Sigmoid colon (tissue), 4 donors: ENCODE measurements at regions not wholly inside any gene's neighbourhood (a gene's known extent, or its start where the extent isn't known, plus 50 kb on each side); places are given as distances from the start of the nearest gene placed in this dataset.

Source experiments
- POLR2AphosphoS5 ChIP-seq, 4 donors: sonication (generic); formaldehyde crosslinking; IDR thresholded peaks; one replicate each; pipeline ENCODE4 v1.6.1; 2017; ENCODE audit warnings: antibody characterized with exemption in 4 of 4
- TF ChIP-seq, protein P1 (sequence below), 4 experiments: fragments of 450-650 bp in 3 of 4; fragments of 200-600 bp in 1 of 4; IDR thresholded peaks; one replicate each; pipeline ENCODE4 v1.5.1; 2016 to 2019; ENCODE audit warnings: antibody characterized with exemption in 4 of 4, mild to moderate bottlenecking in 3 of 4, moderate library complexity in 2 of 4

DNA sequence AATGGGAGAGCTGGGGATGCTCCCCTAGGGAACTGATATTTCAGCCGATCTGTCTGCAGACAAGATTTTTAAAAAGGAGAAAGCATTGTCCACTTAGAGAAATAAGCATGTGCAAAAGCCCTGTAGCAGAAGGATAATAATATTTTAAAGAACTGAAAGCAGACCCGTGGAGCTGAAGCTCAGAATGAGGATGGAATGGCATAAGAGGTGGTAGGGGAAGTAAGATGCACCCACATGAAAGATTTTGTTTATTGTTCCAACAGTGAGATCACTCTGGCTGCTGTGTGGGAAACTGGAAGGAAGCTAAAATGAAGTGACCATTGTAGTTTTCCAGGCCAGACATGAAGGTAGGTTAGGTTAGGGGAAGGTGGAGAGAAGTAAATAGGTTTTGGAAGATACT lies 266.4 kb upstream of the PRDM1 start:
- TF ChIP-seq, protein P1, sequence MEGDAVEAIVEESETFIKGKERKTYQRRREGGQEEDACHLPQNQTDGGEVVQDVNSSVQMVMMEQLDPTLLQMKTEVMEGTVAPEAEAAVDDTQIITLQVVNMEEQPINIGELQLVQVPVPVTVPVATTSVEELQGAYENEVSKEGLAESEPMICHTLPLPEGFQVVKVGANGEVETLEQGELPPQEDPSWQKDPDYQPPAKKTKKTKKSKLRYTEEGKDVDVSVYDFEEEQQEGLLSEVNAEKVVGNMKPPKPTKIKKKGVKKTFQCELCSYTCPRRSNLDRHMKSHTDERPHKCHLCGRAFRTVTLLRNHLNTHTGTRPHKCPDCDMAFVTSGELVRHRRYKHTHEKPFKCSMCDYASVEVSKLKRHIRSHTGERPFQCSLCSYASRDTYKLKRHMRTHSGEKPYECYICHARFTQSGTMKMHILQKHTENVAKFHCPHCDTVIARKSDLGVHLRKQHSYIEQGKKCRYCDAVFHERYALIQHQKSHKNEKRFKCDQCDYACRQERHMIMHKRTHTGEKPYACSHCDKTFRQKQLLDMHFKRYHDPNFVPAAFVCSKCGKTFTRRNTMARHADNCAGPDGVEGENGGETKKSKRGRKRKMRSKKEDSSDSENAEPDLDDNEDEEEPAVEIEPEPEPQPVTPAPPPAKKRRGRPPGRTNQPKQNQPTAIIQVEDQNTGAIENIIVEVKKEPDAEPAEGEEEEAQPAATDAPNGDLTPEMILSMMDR (IDR thresholded peaks at IDR 0.05) = no peak
- no peak for TF ChIP-seq POLR2AphosphoS5 (IDR thresholded peaks at IDR 0.05)
